ENCODE measurements at regions not wholly inside any gene's neighbourhood (a gene's known extent, or its start where the extent isn't known, plus 50 kb on each side); places are given as distances from the start of the nearest gene placed in this dataset.

- no peak for ATAC-seq
- no peaks in the 10 kb centered on the region for H3K4me1 ChIP-seq
Measured at GRCh38 chr7:15891151-15891881, 204.8 kb upstream of the MEOX2 start.

GRCh38 chr7:15889507-15889906, 203.0 kb upstream of the MEOX2 start:
- TF ChIP-seq POLR2A (IDR thresholded peaks at IDR 0.05) (no peak), CTCF (IDR thresholded peaks at IDR 0.05) (no peak)
- DNase-seq (no peak), ATAC-seq (no peak)
- intact Hi-C loops (cut with DNase I) = no loop called here
- H3K9me3 ChIP-seq = no peaks in the 10 kb centered on the region
- no peak overlapping the region for H3K27ac ChIP-seq
- 39 to 50% methylated on average over 3 of the region's 3 CpGs for WGBS, 2 donors
- H3K4me1 ChIP-seq = no peaks in the 10 kb centered on the region
- no peaks in the 10 kb centered on the region for H3K27me3 ChIP-seq
- no peaks in the 10 kb centered on the region for H3K36me3 ChIP-seq (replicated peaks in 1 of 2; ENCODE audit: insufficient read depth in 1 of 2, low read depth in 2 of 2)
- H3K4me3 ChIP-seq = no peak overlapping the region

More at GRCh38 chr7:15891151-15891881, 204.8 kb upstream of the MEOX2 start:
- no peaks in the 10 kb centered on the region for H3K27me3 ChIP-seq
- TF ChIP-seq CTCF (IDR thresholded peaks at IDR 0.05) (no peak), POLR2A (IDR thresholded peaks at IDR 0.05) (no peak)
- H3K4me3 ChIP-seq = no peak overlapping the region
- H3K9me3 ChIP-seq = no peaks in the 10 kb centered on the region
- DNase-seq = no peak
- intact Hi-C loops (cut with DNase I) = no loop called here
- H3K36me3 ChIP-seq (replicated peaks in 1 of 2; ENCODE audit: insufficient read depth in 1 of 2, low read depth in 2 of 2) = no peaks in the 10 kb centered on the region
- no peak overlapping the region for H3K27ac ChIP-seq

- H3K4me3 ChIP-seq = no peak overlapping the region
- 65 to 77% methylated on average over 1 of the region's 1 CpG for WGBS, 2 donors
- intact Hi-C loops (cut with DNase I) = no loop called here
- DNase-seq (no peak), ATAC-seq (no peak)
- TF ChIP-seq CTCF (IDR thresholded peaks at IDR 0.05) (no peak), POLR2A (IDR thresholded peaks at IDR 0.05) (no peak)
- H3K9me3 ChIP-seq = no peaks in the 10 kb centered on the region
- no peaks in the 10 kb centered on the region for H3K27me3 ChIP-seq
- no peaks in the 10 kb centered on the region for H3K36me3 ChIP-seq (replicated peaks in 1 of 2; ENCODE audit: insufficient read depth in 1 of 2, low read depth in 2 of 2)
- no peak overlapping the region for H3K27ac ChIP-seq
- H3K4me1 ChIP-seq = no peaks in the 10 kb centered on the region
Measured at GRCh38 chr7:15888090-15888489, 201.6 kb upstream of the MEOX2 start.

GRCh38 chr7:15886626-15887025, 200.1 kb upstream of the MEOX2 start:
- H3K27ac ChIP-seq = no peak overlapping the region
- H3K36me3 ChIP-seq (replicated peaks in 1 of 2; ENCODE audit: insufficient read depth in 1 of 2, low read depth in 2 of 2) = no peaks in the 10 kb centered on the region
- no peaks in the 10 kb centered on the region for H3K9me3 ChIP-seq
- no peak for TF ChIP-seq POLR2A (IDR thresholded peaks at IDR 0.05)
- no peak for TF ChIP-seq CTCF (IDR thresholded peaks at IDR 0.05)
- H3K27me3 ChIP-seq = no peaks in the 10 kb centered on the region
- ATAC-seq = no peak
- 76 to 79% methylated on average over 1 of the region's 1 CpG for WGBS, 2 donors
- intact Hi-C loops (cut with DNase I) = no loop called here
- no peak overlapping the region for H3K4me3 ChIP-seq
- no peaks in the 10 kb centered on the region for H3K4me1 ChIP-seq
- no peak for DNase-seq

- TF ChIP-seq POLR2A (IDR thresholded peaks at IDR 0.05) (no peak), CTCF (IDR thresholded peaks at IDR 0.05) (no peak)
- no peak for ATAC-seq
Measured at GRCh38 chr7:15885678-15886077, 199.2 kb upstream of the MEOX2 start.

More at GRCh38 chr7:15885678-15886077, 199.2 kb upstream of the MEOX2 start:
- Histone ChIP-seq H3K9me3 (no peaks in the 10 kb centered on the region), H3K36me3 (replicated peaks in 1 of 2; ENCODE audit: insufficient read depth in 1 of 2, low read depth in 2 of 2) (no peaks in the 10 kb centered on the region), H3K27me3 (no peaks in the 10 kb centered on the region), H3K4me1 (no peaks in the 10 kb centered on the region), H3K4me3 (no peak overlapping the region), H3K27ac (no peak overlapping the region)
- 59 to 72% methylated on average over 2 of the region's 2 CpGs for WGBS, 2 donors
- no peak for DNase-seq
- intact Hi-C loops (cut with DNase I) = no loop called here
